ENCODE measurements at regions not wholly inside any gene's neighbourhood (a gene's known extent, or its start where the extent isn't known, plus 50 kb on each side); places are given as distances from the start of the nearest gene placed in this dataset.
"Not testable (repeated sequence)": the region's sequence is repeated elsewhere in the genome, so short reads cannot be mapped to it uniquely, and the experiment has no call there.

DNA sequence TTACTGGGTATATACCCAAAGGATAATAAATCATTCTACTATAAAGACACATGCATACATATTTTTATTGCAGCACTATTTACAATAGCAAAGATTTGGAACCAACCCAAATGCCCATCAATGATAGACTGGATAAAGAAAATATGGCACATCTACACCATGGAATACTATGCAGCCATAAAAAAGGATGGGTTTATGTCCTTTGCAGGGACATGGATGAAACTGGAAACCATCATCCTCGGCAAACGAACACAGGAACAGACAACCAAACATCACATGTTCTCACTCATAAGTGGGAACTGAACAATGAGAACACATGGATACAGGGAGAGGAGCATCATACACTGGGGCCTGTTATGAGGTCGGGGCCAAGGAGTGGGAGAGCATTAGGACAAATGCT is 665.0 kb upstream of the KCNMB2 start:
- not testable (repeated sequence) for H3K4me2 ChIP-seq (ENCODE audit: low read length); H3K27me3 ChIP-seq (ENCODE audit: insufficient read depth, low read length, poor library complexity); H4K8ac ChIP-seq (ENCODE audit: low read depth, low read length); H2BK120ac ChIP-seq (ENCODE audit: low read depth, low read length); H3K18ac ChIP-seq (ENCODE audit: low read length); H3K4me3 ChIP-seq (ENCODE audit: low read length); H2BK5ac ChIP-seq (ENCODE audit: low read length); H3K4ac ChIP-seq (ENCODE audit: low read depth, low read length); H2AK5ac ChIP-seq (ENCODE audit: low read length); H3K9ac ChIP-seq (ENCODE audit: low read length); H4K5ac ChIP-seq (ENCODE audit: low read length); H3K79me2 ChIP-seq (ENCODE audit: control insufficient read depth, insufficient read depth, low read length); H3K27ac ChIP-seq (ENCODE audit: low read depth, low read length); H2BK15ac ChIP-seq (replicated peaks; ENCODE audit: low read depth); H3K36me3 ChIP-seq (ENCODE audit: control insufficient read depth, insufficient read depth, low read length); H3K4me1 ChIP-seq (ENCODE audit: control insufficient read depth, low read depth, low read length); DNase-seq; H3K79me1 ChIP-seq (ENCODE audit: low read length); H3K23ac ChIP-seq (ENCODE audit: low read length); H3K56ac ChIP-seq (ENCODE audit: low read length)
- no CpG with 5 or more reads among the region's 3 CpGs for WGBS (ENCODE audit: extremely low coverage, insufficient coverage, low lambda C conversion rate)

DNA sequence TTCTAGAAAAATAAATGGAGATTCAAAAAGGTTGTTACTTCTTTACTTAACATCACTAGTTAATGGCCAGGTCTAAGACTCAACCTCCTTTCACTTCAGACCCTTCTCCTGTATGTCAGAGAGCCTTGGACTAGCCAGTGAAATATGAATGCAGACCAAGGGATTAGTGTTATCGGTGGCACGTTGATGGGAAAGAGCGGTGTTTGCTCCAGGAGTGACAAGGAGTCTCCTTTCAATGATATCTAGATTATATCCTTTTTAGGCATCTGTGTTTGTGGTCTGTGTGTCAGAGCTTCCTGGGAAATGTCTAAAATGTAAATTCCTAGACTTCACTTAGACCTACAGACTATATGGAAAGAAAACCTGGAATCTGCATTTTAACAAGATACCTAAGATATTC is 658.0 kb upstream of the KCNMB2 start:
- Histone ChIP-seq H3K36me3 (ENCODE audit: control insufficient read depth, insufficient read depth, low read length) (no peaks in the 10 kb centered on the region), H4K5ac (ENCODE audit: low read length) (no peak overlapping the region), H3K18ac (ENCODE audit: low read length) (no peak overlapping the region), H2BK5ac (ENCODE audit: low read length) (no peak overlapping the region), H3K27me3 (ENCODE audit: insufficient read depth, low read length, poor library complexity) (no peaks in the 10 kb centered on the region), H3K4me3 (ENCODE audit: low read length) (no peak overlapping the region), H2BK15ac (replicated peaks; ENCODE audit: low read depth) (no peak overlapping the region), H3K79me2 (ENCODE audit: control insufficient read depth, insufficient read depth, low read length) (no peaks in the 10 kb centered on the region), H3K23ac (ENCODE audit: low read length) (no peak overlapping the region), H3K4me2 (ENCODE audit: low read length) (no peak overlapping the region), H3K4ac (ENCODE audit: low read depth, low read length) (no peak overlapping the region), H3K9ac (ENCODE audit: low read length) (no peak overlapping the region), H3K27ac (ENCODE audit: low read depth, low read length) (no peak overlapping the region), H3K56ac (ENCODE audit: low read length) (no peak overlapping the region), H2BK120ac (ENCODE audit: low read depth, low read length) (no peak overlapping the region), H4K8ac (ENCODE audit: low read depth, low read length) (no peak overlapping the region), H2AK5ac (ENCODE audit: low read length) (no peak overlapping the region), H3K4me1 (ENCODE audit: control insufficient read depth, low read depth, low read length) (peaks cover 4% of the 10 kb centered on the region), H3K79me1 (ENCODE audit: low read length) (no peaks in the 10 kb centered on the region)
- no CpG with 5 or more reads among the region's 3 CpGs for WGBS (ENCODE audit: extremely low coverage, insufficient coverage, low lambda C conversion rate)
- DNase-seq: no peak

GRCh38 chr3:177878957-177879356 is 657.3 kb upstream of the KCNMB2 start:
- no peak overlapping the region for H3K4me2 ChIP-seq (ENCODE audit: low read length)
- H3K27ac ChIP-seq (ENCODE audit: low read depth, low read length): no peak overlapping the region
- H2BK5ac ChIP-seq (ENCODE audit: low read length): no peak overlapping the region
- no peak overlapping the region for H3K4me3 ChIP-seq (ENCODE audit: low read length)
- H2BK120ac ChIP-seq (ENCODE audit: low read depth, low read length): no peak overlapping the region
- no peaks in the 10 kb centered on the region for H3K79me2 ChIP-seq (ENCODE audit: control insufficient read depth, insufficient read depth, low read length)
- DNase-seq: no peak
- no peak overlapping the region for H3K23ac ChIP-seq (ENCODE audit: low read length)
- H3K79me1 ChIP-seq (ENCODE audit: low read length): no peaks in the 10 kb centered on the region
- no peak overlapping the region for H4K5ac ChIP-seq (ENCODE audit: low read length)
- H3K27me3 ChIP-seq (ENCODE audit: insufficient read depth, low read length, poor library complexity): no peaks in the 10 kb centered on the region
- no peak overlapping the region for H3K9ac ChIP-seq (ENCODE audit: low read length)
- H3K4ac ChIP-seq (ENCODE audit: low read depth, low read length): no peak overlapping the region
- H2BK15ac ChIP-seq (replicated peaks; ENCODE audit: low read depth): no peak overlapping the region
- no CpG with 5 or more reads among the region's 4 CpGs for WGBS (ENCODE audit: extremely low coverage, insufficient coverage, low lambda C conversion rate)
- no peak overlapping the region for H4K8ac ChIP-seq (ENCODE audit: low read depth, low read length)
- H3K4me1 ChIP-seq (ENCODE audit: control insufficient read depth, low read depth, low read length): peaks cover 4% of the 10 kb centered on the region
- H3K36me3 ChIP-seq (ENCODE audit: control insufficient read depth, insufficient read depth, low read length): no peaks in the 10 kb centered on the region
- H3K56ac ChIP-seq (ENCODE audit: low read length): no peak overlapping the region
- no peak overlapping the region for H3K18ac ChIP-seq (ENCODE audit: low read length)
- no peak overlapping the region for H2AK5ac ChIP-seq (ENCODE audit: low read length)

DNA sequence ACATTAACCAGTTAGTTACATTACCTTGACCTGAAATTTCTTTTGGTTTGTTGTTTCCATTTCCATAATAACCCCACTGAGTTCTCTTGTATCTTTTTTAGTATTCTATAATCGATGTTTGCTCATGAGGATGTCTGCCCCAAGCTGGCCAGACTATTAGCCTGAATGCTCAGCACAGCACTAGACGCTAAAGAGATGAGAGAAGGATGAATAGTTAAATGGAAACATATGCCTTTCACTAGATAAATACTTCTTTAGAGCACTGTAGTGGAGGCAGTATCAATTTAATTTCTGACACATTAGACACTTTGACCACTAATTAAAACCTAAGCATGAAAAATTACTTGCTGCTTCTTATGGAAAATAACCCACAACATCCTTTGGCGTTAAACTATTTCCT is 654.9 kb upstream of the KCNMB2 start:
- Histone ChIP-seq H3K27ac (ENCODE audit: low read depth, low read length) (no peak overlapping the region), H4K8ac (ENCODE audit: low read depth, low read length) (no peak overlapping the region), H3K4me2 (ENCODE audit: low read length) (no peak overlapping the region), H3K9ac (ENCODE audit: low read length) (no peak overlapping the region), H3K79me1 (ENCODE audit: low read length) (no peaks in the 10 kb centered on the region), H2AK5ac (ENCODE audit: low read length) (no peak overlapping the region), H2BK15ac (replicated peaks; ENCODE audit: low read depth) (no peak overlapping the region), H3K18ac (ENCODE audit: low read length) (no peak overlapping the region), H2BK5ac (ENCODE audit: low read length) (no peak overlapping the region), H3K4me3 (ENCODE audit: low read length) (no peak overlapping the region), H3K79me2 (ENCODE audit: control insufficient read depth, insufficient read depth, low read length) (no peaks in the 10 kb centered on the region), H3K36me3 (ENCODE audit: control insufficient read depth, insufficient read depth, low read length) (no peaks in the 10 kb centered on the region), H3K4me1 (ENCODE audit: control insufficient read depth, low read depth, low read length) (no peaks in the 10 kb centered on the region), H3K4ac (ENCODE audit: low read depth, low read length) (no peak overlapping the region), H2BK120ac (ENCODE audit: low read depth, low read length) (no peak overlapping the region), H3K27me3 (ENCODE audit: insufficient read depth, low read length, poor library complexity) (no peaks in the 10 kb centered on the region), H3K56ac (ENCODE audit: low read length) (no peak overlapping the region), H4K5ac (ENCODE audit: low read length) (no peak overlapping the region), H3K23ac (ENCODE audit: low read length) (no peak overlapping the region)
- DNase-seq: no peak
- no CpG with 5 or more reads among the region's 3 CpGs for WGBS (ENCODE audit: extremely low coverage, insufficient coverage, low lambda C conversion rate)

DNA sequence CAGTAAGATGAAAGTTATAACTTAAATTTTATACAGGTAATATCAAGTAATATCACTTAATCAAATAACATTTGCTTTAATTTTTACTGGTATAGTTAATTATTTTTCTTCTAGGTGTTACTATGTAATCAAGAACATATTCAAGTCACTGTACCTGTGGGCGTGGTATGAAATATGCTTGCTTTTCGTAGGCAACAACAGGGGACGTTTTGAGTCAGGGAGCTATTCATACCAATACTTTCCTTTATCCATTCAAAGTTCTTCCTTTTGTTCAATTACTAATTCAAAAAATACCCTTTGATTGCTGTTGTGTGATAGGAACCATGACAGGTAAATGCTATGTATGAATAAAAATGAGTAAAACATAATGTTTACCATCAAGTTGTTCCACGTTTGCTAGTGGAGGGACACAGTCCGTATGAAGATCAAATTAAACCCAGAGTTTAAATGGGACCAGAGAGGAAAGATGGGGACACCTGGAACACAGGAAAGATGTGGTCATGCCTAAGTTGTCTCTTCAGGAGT is 654.0 kb upstream of the KCNMB2 start:
- WGBS (ENCODE audit: extremely low coverage, insufficient coverage, low lambda C conversion rate): no CpG with 5 or more reads among the region's 5 CpGs
- H2BK5ac ChIP-seq (ENCODE audit: low read length): no peak overlapping the region
- H3K27ac ChIP-seq (ENCODE audit: low read depth, low read length): no peak overlapping the region
- no peaks in the 10 kb centered on the region for H3K79me1 ChIP-seq (ENCODE audit: low read length)
- no peaks in the 10 kb centered on the region for H3K36me3 ChIP-seq (ENCODE audit: control insufficient read depth, insufficient read depth, low read length)
- no peaks in the 10 kb centered on the region for H3K79me2 ChIP-seq (ENCODE audit: control insufficient read depth, insufficient read depth, low read length)
- H3K4me1 ChIP-seq (ENCODE audit: control insufficient read depth, low read depth, low read length): no peaks in the 10 kb centered on the region
- no peak overlapping the region for H3K23ac ChIP-seq (ENCODE audit: low read length)
- no peak overlapping the region for H3K18ac ChIP-seq (ENCODE audit: low read length)
- H3K4me3 ChIP-seq (ENCODE audit: low read length): no peak overlapping the region
- no peak overlapping the region for H3K9ac ChIP-seq (ENCODE audit: low read length)
- no peak overlapping the region for H3K4me2 ChIP-seq (ENCODE audit: low read length)
- no peak overlapping the region for H3K4ac ChIP-seq (ENCODE audit: low read depth, low read length)
- DNase-seq: no peak
- H3K56ac ChIP-seq (ENCODE audit: low read length): no peak overlapping the region
- no peak overlapping the region for H4K8ac ChIP-seq (ENCODE audit: low read depth, low read length)
- no peak overlapping the region for H4K5ac ChIP-seq (ENCODE audit: low read length)
- H2AK5ac ChIP-seq (ENCODE audit: low read length): no peak overlapping the region
- H2BK15ac ChIP-seq (replicated peaks; ENCODE audit: low read depth): no peak overlapping the region
- no peaks in the 10 kb centered on the region for H3K27me3 ChIP-seq (ENCODE audit: insufficient read depth, low read length, poor library complexity)
- no peak overlapping the region for H2BK120ac ChIP-seq (ENCODE audit: low read depth, low read length)

- H3K56ac ChIP-seq (ENCODE audit: low read length): no peak overlapping the region
- no peak overlapping the region for H3K27ac ChIP-seq (ENCODE audit: low read depth, low read length)
- no peak overlapping the region for H2BK120ac ChIP-seq (ENCODE audit: low read depth, low read length)
- DNase-seq: no peak
- H2BK5ac ChIP-seq (ENCODE audit: low read length): no peak overlapping the region
- H3K23ac ChIP-seq (ENCODE audit: low read length): no peak overlapping the region
- no peak overlapping the region for H3K4me3 ChIP-seq (ENCODE audit: low read length)
- H2BK15ac ChIP-seq (replicated peaks; ENCODE audit: low read depth): no peak overlapping the region
- H3K79me1 ChIP-seq (ENCODE audit: low read length): no peaks in the 10 kb centered on the region
- H4K8ac ChIP-seq (ENCODE audit: low read depth, low read length): no peak overlapping the region
- H3K4me1 ChIP-seq (ENCODE audit: control insufficient read depth, low read depth, low read length): no peaks in the 10 kb centered on the region
- no peak overlapping the region for H3K18ac ChIP-seq (ENCODE audit: low read length)
- WGBS (ENCODE audit: extremely low coverage, insufficient coverage, low lambda C conversion rate): no CpG with 5 or more reads among the region's 2 CpGs
- H2AK5ac ChIP-seq (ENCODE audit: low read length): no peak overlapping the region
- H3K4me2 ChIP-seq (ENCODE audit: low read length): no peak overlapping the region
- H3K79me2 ChIP-seq (ENCODE audit: control insufficient read depth, insufficient read depth, low read length): no peaks in the 10 kb centered on the region
- H3K27me3 ChIP-seq (ENCODE audit: insufficient read depth, low read length, poor library complexity): no peaks in the 10 kb centered on the region
- no peaks in the 10 kb centered on the region for H3K36me3 ChIP-seq (ENCODE audit: control insufficient read depth, insufficient read depth, low read length)
- H4K5ac ChIP-seq (ENCODE audit: low read length): no peak overlapping the region
- H3K9ac ChIP-seq (ENCODE audit: low read length): no peak overlapping the region
- H3K4ac ChIP-seq (ENCODE audit: low read depth, low read length): no peak overlapping the region
Observed at GRCh38 chr3:177883091-177883490, 653.1 kb upstream of the KCNMB2 start.

Measured in mesendoderm (in vitro differentiated cells).